H9 (cell line): ENCODE measurements at regions not wholly inside any gene's neighbourhood (a gene's known extent, or its start where the extent isn't known, plus 50 kb on each side); places are given as distances from the start of the nearest gene placed in this dataset.

ENCODE experiments used
- DNase-seq: peaks from one replicate; pipeline ENCODE4 v3.0.0-alpha.2; 2017
- H2AFZ ChIP-seq: one replicate; pipeline ENCODE4 v1.6.1; 2013; ENCODE audit warnings: mild to moderate bottlenecking, low read length, control low read depth, moderate library complexity
- H2AK5ac ChIP-seq: 2 replicates; pipeline ENCODE4 v1.6.1; 2013; ENCODE audit warnings: low read length, control low read depth, mixed read lengths; ENCODE audit not compliant: insufficient read length
- H2BK120ac ChIP-seq: one replicate; pipeline ENCODE4 v1.6.1; 2013; ENCODE audit warnings: low read depth, mild to moderate bottlenecking, low read length, control low read depth, inconsistent platforms; ENCODE audit not compliant: poor library complexity, severe bottlenecking
- H2BK12ac ChIP-seq: 2 replicates; pipeline ENCODE4 v1.6.1; 2013; ENCODE audit warnings: low read length, control low read depth, mixed read lengths, low read depth; ENCODE audit not compliant: insufficient read length
- H2BK15ac ChIP-seq: 2 replicates; pipeline ENCODE4 v1.6.1; 2013; ENCODE audit warnings: low read depth, low read length, control low read depth
- H2BK20ac ChIP-seq: one replicate; pipeline ENCODE4 v1.6.1; 2013; ENCODE audit warnings: low read depth, mild to moderate bottlenecking, low read length, control low read depth, inconsistent platforms; ENCODE audit not compliant: poor library complexity, severe bottlenecking
- H2BK5ac ChIP-seq: 2 replicates; pipeline ENCODE4 v1.6.1; 2013; ENCODE audit warnings: low read length, control low read depth, mixed read lengths; ENCODE audit not compliant: insufficient read length
- H3K14ac ChIP-seq: 2 replicates; pipeline ENCODE4 v1.6.1; 2013; ENCODE audit warnings: low read length, control low read depth; ENCODE audit not compliant: insufficient read depth
- H3K18ac ChIP-seq: 2 replicates; pipeline ENCODE4 v1.6.1; 2013; ENCODE audit warnings: low read depth, mild to moderate bottlenecking, mixed read lengths, low read length, control low read depth; ENCODE audit not compliant: insufficient read length
- H3K23ac ChIP-seq: 2 replicates; pipeline ENCODE4 v1.6.1; 2013; ENCODE audit warnings: low read length, control low read depth, mixed read lengths, low read depth; ENCODE audit not compliant: insufficient read length
- H3K23me2 ChIP-seq: 2 replicates; pipeline ENCODE4 v1.6.1; 2013; ENCODE audit warnings: low read depth, mild to moderate bottlenecking, mixed read lengths, low read length, control low read depth; ENCODE audit not compliant: insufficient read length, poor library complexity, severe bottlenecking
- H3K27ac ChIP-seq: 2 replicates; pipeline ENCODE4 v1.5.1; 2013; ENCODE audit warnings: low read length, control low read depth, mixed read lengths, low read depth; ENCODE audit not compliant: insufficient read length
- H3K27me3 ChIP-seq: 2 replicates; pipeline ENCODE4 v1.6.1; 2013; ENCODE audit warnings: low read length, control low read depth, inconsistent platforms; ENCODE audit not compliant: insufficient read depth
- H3K4ac ChIP-seq: 2 replicates; pipeline ENCODE4 v1.6.1; 2013; ENCODE audit warnings: low read depth, mild to moderate bottlenecking, control low read depth, inconsistent platforms, low read length, moderate library complexity
- H3K4me1 ChIP-seq: 2 replicates; pipeline ENCODE4 v1.6.1; 2013; ENCODE audit warnings: low read length, control low read depth, inconsistent platforms; ENCODE audit not compliant: insufficient read depth
- H3K4me2 ChIP-seq: 2 replicates; pipeline ENCODE4 v1.6.1; 2013; ENCODE audit warnings: low read length, control low read depth, mixed read lengths; ENCODE audit not compliant: insufficient read length, insufficient read depth
- H3K56ac ChIP-seq: 2 replicates; pipeline ENCODE4 v1.6.1; 2013; ENCODE audit warnings: low read depth, mild to moderate bottlenecking, mixed read lengths, low read length, control low read depth; ENCODE audit not compliant: insufficient read length
- H3K79me1 ChIP-seq: 2 replicates; pipeline ENCODE4 v1.6.1; 2013; ENCODE audit warnings: low read depth, mild to moderate bottlenecking, moderate library complexity, low read length, control low read depth, inconsistent platforms; ENCODE audit not compliant: insufficient read depth, poor library complexity, severe bottlenecking
- H3K79me2 ChIP-seq: 2 replicates; pipeline ENCODE4 v1.6.1; 2013; ENCODE audit warnings: low read length, control low read depth, inconsistent platforms; ENCODE audit not compliant: insufficient read depth
- H3K9ac ChIP-seq: 2 replicates; pipeline ENCODE4 v1.6.1; 2013; ENCODE audit warnings: low read length, control low read depth, mixed read lengths; ENCODE audit not compliant: insufficient read length; ENCODE audit errors: extremely low read depth
- H3K9me3 ChIP-seq: one replicate; pipeline ENCODE4 v1.6.1; 2013; ENCODE audit warnings: low read depth, low read length, inconsistent platforms; ENCODE audit not compliant: control insufficient read depth
- H3T11ph ChIP-seq: one replicate; pipeline ENCODE4 v1.6.1; 2013; ENCODE audit warnings: mild to moderate bottlenecking, low read length, control low read depth, inconsistent platforms
- H4K20me1 ChIP-seq: one replicate; pipeline ENCODE4 v1.6.1; 2013; ENCODE audit not compliant: control insufficient read depth, insufficient read length, insufficient read depth
- H4K5ac ChIP-seq: 2 replicates; pipeline ENCODE4 v1.6.1; 2013; ENCODE audit warnings: low read depth, mild to moderate bottlenecking, mixed read lengths, low read length, control low read depth; ENCODE audit not compliant: insufficient read length
- H4K8ac ChIP-seq: replicated peaks from 2 replicates; pipeline ENCODE4 v1.6.1; 2013; ENCODE audit warnings: low read length, control low read depth, mixed read lengths, low read depth; ENCODE audit not compliant: insufficient read length
- H4K91ac ChIP-seq: 2 replicates; pipeline ENCODE4 v1.6.1; 2013; ENCODE audit warnings: low read depth, mild to moderate bottlenecking, moderate library complexity, mixed read lengths, low read length, control low read depth; ENCODE audit not compliant: insufficient read length
- H3K27ac Mint-ChIP-seq, 3 experiments: 2 replicates in 2 of 3; 3 replicates in 1 of 3; pipeline ENCODE4 v1.8.0; 2020 to 2021; ENCODE audit warnings: mixed read lengths in 3 of 3, mild to moderate bottlenecking in 1 of 3, moderate library complexity in 1 of 3
- H3K27me3 Mint-ChIP-seq: 2 replicates; pipeline ENCODE4 v1.8.0; 2021; ENCODE audit warnings: low read depth, mild to moderate bottlenecking, moderate library complexity, mixed read lengths
- H3K36me3 Mint-ChIP-seq, 3 experiments: 2 replicates in 2 of 3; 3 replicates in 1 of 3; pipeline ENCODE4 v1.8.0; 2020 to 2021; ENCODE audit warnings: low read depth in 3 of 3, mixed read lengths in 3 of 3; ENCODE audit not compliant: insufficient read depth in 1 of 3
- H3K4me1 Mint-ChIP-seq, 2 experiments: 2 replicates each; pipeline ENCODE4 v1.8.0; 2020; ENCODE audit warnings: mixed read lengths in 2 of 2
- H3K4me3 Mint-ChIP-seq, 2 experiments: 2 replicates in 1 of 2; 3 replicates in 1 of 2; pipeline ENCODE4 v1.8.0; 2020 to 2021; ENCODE audit warnings: mild to moderate bottlenecking in 2 of 2, mixed read lengths in 2 of 2, moderate library complexity in 1 of 2
- H3K9me3 Mint-ChIP-seq, 2 experiments: 2 replicates in 1 of 2; 3 replicates in 1 of 2; pipeline ENCODE4 v1.8.0; 2020; ENCODE audit warnings: mild to moderate bottlenecking in 2 of 2, mixed read lengths in 2 of 2, moderate library complexity in 1 of 2
- WGBS: extraction: QIAGEN DNeasy Blood & Tissue Kit; methylation state at CpG from one replicate; pipeline ENCODE4 v1.1.7; 2013; ENCODE audit warnings: missing lambda C conversion rate, low lambda C conversion rate, mixed read lengths; ENCODE audit not compliant: insufficient read length; ENCODE audit errors: extremely low coverage; 5-methylcytosine and 5-hydroxymethylcytosine counted together
- TF ChIP-seq, protein P1 (sequence below): fragments of 200-600 bp; sonication (generic); conservative IDR thresholded peaks from 3 replicates; pipeline ENCODE4 v1.8.0; 2021; ENCODE audit warnings: antibody characterized with exemption, mild to moderate bottlenecking

DNA sequence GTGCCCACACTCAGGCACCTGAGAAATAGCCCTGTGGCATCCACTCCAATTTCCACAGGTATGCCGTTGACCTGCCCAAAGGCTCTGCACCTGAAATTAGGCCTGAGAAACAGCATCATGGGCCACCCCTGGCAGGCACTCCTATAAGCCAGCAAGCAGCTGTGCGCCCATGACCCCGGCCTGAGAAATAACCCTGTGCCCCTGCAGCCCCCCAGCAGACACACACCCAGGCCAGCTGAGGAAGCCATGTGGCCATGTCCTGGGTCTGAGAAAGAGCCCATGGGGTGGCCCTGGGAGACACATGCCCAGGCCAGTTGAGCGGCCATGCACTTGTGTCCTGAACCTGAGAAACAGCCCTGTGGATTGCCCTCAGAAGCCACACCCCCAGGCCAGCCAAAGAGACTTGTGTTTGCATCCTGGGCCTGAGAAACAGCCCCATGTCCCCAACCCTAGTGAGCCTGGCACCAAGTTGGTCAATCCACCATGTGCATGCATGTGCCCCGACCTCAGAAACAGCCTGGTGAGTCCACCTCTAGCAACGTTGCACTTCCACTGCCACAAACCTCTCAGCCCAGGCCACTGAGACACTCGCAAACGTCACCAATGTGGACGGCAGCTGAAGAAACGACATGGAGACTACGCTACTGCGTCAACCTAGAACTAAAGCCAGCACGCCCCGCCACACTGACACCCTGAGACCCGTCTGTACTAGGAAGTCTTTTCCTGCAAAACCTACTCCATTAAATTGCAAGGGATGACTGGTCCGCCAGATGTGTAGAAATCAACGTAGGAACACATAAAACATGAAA, 411.9 kb downstream of the TMEM121 start:
- no peaks in the 10 kb centered on the region for H3K79me1 ChIP-seq
- DNase-seq: no peak

More for the DNA sequence above, 411.9 kb downstream of the TMEM121 start:
- TF ChIP-seq, protein P1, sequence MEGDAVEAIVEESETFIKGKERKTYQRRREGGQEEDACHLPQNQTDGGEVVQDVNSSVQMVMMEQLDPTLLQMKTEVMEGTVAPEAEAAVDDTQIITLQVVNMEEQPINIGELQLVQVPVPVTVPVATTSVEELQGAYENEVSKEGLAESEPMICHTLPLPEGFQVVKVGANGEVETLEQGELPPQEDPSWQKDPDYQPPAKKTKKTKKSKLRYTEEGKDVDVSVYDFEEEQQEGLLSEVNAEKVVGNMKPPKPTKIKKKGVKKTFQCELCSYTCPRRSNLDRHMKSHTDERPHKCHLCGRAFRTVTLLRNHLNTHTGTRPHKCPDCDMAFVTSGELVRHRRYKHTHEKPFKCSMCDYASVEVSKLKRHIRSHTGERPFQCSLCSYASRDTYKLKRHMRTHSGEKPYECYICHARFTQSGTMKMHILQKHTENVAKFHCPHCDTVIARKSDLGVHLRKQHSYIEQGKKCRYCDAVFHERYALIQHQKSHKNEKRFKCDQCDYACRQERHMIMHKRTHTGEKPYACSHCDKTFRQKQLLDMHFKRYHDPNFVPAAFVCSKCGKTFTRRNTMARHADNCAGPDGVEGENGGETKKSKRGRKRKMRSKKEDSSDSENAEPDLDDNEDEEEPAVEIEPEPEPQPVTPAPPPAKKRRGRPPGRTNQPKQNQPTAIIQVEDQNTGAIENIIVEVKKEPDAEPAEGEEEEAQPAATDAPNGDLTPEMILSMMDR: no peak
- Histone ChIP-seq H4K20me1 (no peaks in the 10 kb centered on the region), H2AK5ac (no peak overlapping the region), H3K27me3 (no peaks in the 10 kb centered on the region), H4K5ac (no peak overlapping the region), H2BK5ac (no peak overlapping the region), H2BK12ac (no peak overlapping the region), H4K91ac (no peak overlapping the region), H3K4me1 (no peaks in the 10 kb centered on the region), H3T11ph (no peak overlapping the region), H2AFZ (no peak overlapping the region), H3K14ac (no peak overlapping the region), H3K56ac (no peak overlapping the region), H3K79me2 (no peaks in the 10 kb centered on the region), H3K18ac (no peak overlapping the region), H2BK120ac (no peak overlapping the region), H3K9ac (no peak overlapping the region), H3K23me2 (no peaks in the 10 kb centered on the region), H3K4me2 (no peak overlapping the region), H3K4ac (no peak overlapping the region), H2BK20ac (no peak overlapping the region), H3K27ac (no peak overlapping the region), H3K23ac (no peak overlapping the region), H2BK15ac (no peak overlapping the region), H4K8ac (no peak overlapping the region), H3K9me3 (peaks cover 100% of the 10 kb centered on the region)
- no peaks in the 10 kb centered on the region for H3K4me1 Mint-ChIP-seq
- no peak overlapping the region for H3K27ac Mint-ChIP-seq
- peaks cover 6 to 45% (median 12%) of the 10 kb centered on the region in 3 experiments; a peak in 6 of 7 replicates for H3K36me3 Mint-ChIP-seq
- peaks cover 3% of the 10 kb centered on the region for H3K27me3 Mint-ChIP-seq
- no CpG with 5 or more reads among the region's 17 CpGs for WGBS
- peaks cover 97 to 99% of the 10 kb centered on the region in 2 experiments for H3K9me3 Mint-ChIP-seq
- H3K4me3 Mint-ChIP-seq: no peak overlapping the region; a peak in 1 of 5 replicates
